B cell (primary cell): ENCODE measurements at regions not wholly inside any gene's neighbourhood (a gene's known extent, or its start where the extent isn't known, plus 50 kb on each side); places are given as distances from the start of the nearest gene placed in this dataset.

Experiments
- ATAC-seq: fragments of 200-7000 bp; cut with Tn5 transposase; one replicate; pipeline ENCODE4 v1.10.0; 2021; ENCODE audit warnings: low read depth, mild to moderate bottlenecking, moderate number of reproducible peaks, moderate library complexity
- CTCF ChIA-PET: fragments of 350-600 bp; sonication (Branson Sonifier 250); formaldehyde crosslinking; loops from one replicate; lab custom pipeline; 2021; ENCODE audit warnings: antibody characterized with exemption, inconsistent platforms; lab: Charles Lee
- POLR2A ChIA-PET: fragments of 350-600 bp; sonication (Branson Sonifier 250); formaldehyde crosslinking; loops from one replicate; lab custom pipeline; 2021; ENCODE audit warnings: antibody characterized with exemption; lab: Charles Lee
- DNase-seq: peaks from one replicate; pipeline ENCODE4 v3.0.0; 2013
- H2AFZ ChIP-seq: 2 replicates; pipeline ENCODE4 v1.6.1; 2012; ENCODE audit warnings: mild to moderate bottlenecking, low read depth, low read length; ENCODE audit not compliant: insufficient read depth, poor library complexity, severe bottlenecking
- H3K27ac ChIP-seq, 2 donors: 1 replicate in 1 of 2; 2 replicates in 1 of 2; pipeline ENCODE4 v1.5.1; 2012 to 2013; ENCODE audit warnings: low read length in 2 of 2, mild to moderate bottlenecking in 2 of 2, moderate library complexity in 1 of 2
- H3K27me3 ChIP-seq, 4 experiments: fragments of 200-600 bp in 1 of 4; sonication (generic) in 1 of 4; replicated peaks in 1 of 4; 1 replicate in 2 of 4; 2 replicates in 2 of 4; pipeline versions ENCODE4 v1.6.1 to v1.7.0; 2013 to 2016; ENCODE audit warnings: low read length in 3 of 4, mild to moderate bottlenecking in 2 of 4, mixed read lengths in 1 of 4, moderate library complexity in 1 of 4; ENCODE audit not compliant: insufficient read depth in 4 of 4, control insufficient read depth in 3 of 4; ENCODE audit errors: control extremely low read depth in 1 of 4
- H3K36me3 ChIP-seq, 2 experiments: replicated peaks in 1 of 2; 1 replicate in 1 of 2; 2 replicates in 1 of 2; pipeline versions ENCODE4 v1.6.1 to v1.7.1; 2013; ENCODE audit warnings: low read length in 1 of 2; ENCODE audit not compliant: insufficient read depth in 2 of 2, control insufficient read depth in 1 of 2; ENCODE audit errors: control extremely low read depth in 1 of 2, extremely low read depth in 1 of 2
- H3K4me1 ChIP-seq, 2 donors: fragments of 200-600 bp in 1 of 2; sonication (generic) in 1 of 2; 1 replicate in 1 of 2; 2 replicates in 1 of 2; pipeline versions ENCODE4 v1.5.1 to v1.6.1; 2013 to 2017; ENCODE audit warnings: low read length in 2 of 2; ENCODE audit not compliant: control insufficient read depth in 2 of 2, insufficient read depth in 2 of 2
- H3K4me2 ChIP-seq: replicated peaks from 2 replicates; pipeline ENCODE3; 2012; ENCODE audit warnings: mild to moderate bottlenecking, low read depth, low read length; ENCODE audit not compliant: poor library complexity, severe bottlenecking
- H3K4me3 ChIP-seq, 5 experiments: fragments of 200-600 bp in 1 of 5; sonication (generic) in 1 of 5; 1 replicate in 3 of 5; 2 replicates in 2 of 5; pipeline versions ENCODE4 v1.5.1 to v1.7.0; 2011 to 2016; ENCODE audit warnings: low read length in 4 of 5, mild to moderate bottlenecking in 4 of 5, low read depth in 2 of 5, control low read depth in 1 of 5, moderate library complexity in 1 of 5; ENCODE audit not compliant: insufficient read depth in 1 of 5; ENCODE audit errors: control extremely low read depth in 1 of 5, extremely low read depth in 1 of 5
- H3K79me2 ChIP-seq: fragments of 200-600 bp; sonication (generic); one replicate; pipeline ENCODE4 v1.6.0; 2016; ENCODE audit warnings: low read length; ENCODE audit not compliant: control insufficient read depth, insufficient read depth
- H3K9ac ChIP-seq: fragments of 200-600 bp; sonication (generic); 2 replicates; pipeline ENCODE4 v1.6.1; 2017; ENCODE audit warnings: mild to moderate bottlenecking, low read length, moderate library complexity
- H3K9me3 ChIP-seq, 3 donors: one replicate each; pipeline versions ENCODE4 v1.6.1 to v1.7.1; 2013; ENCODE audit warnings: low read length in 2 of 3; ENCODE audit not compliant: control insufficient read depth in 2 of 3, insufficient read depth in 1 of 3; ENCODE audit errors: control extremely low read depth in 1 of 3
- H4K20me1 ChIP-seq: 2 replicates; pipeline ENCODE4 v1.6.0; 2012; ENCODE audit warnings: mild to moderate bottlenecking, low read length; ENCODE audit not compliant: insufficient read depth, control insufficient read depth, poor library complexity, severe bottlenecking
- H3K27ac Mint-ChIP-seq: one replicate; pipeline ENCODE4 v1.8.0; 2021; ENCODE audit warnings: mixed read lengths
- H3K27me3 Mint-ChIP-seq: one replicate; pipeline ENCODE4 v1.8.0; 2021; ENCODE audit warnings: mixed read lengths
- H3K4me1 Mint-ChIP-seq: one replicate; pipeline ENCODE4 v1.8.0; 2021; ENCODE audit warnings: mixed read lengths
- H3K4me3 Mint-ChIP-seq: one replicate; pipeline ENCODE4 v1.8.0; 2021; ENCODE audit warnings: mixed read lengths
- H3K9me3 Mint-ChIP-seq: one replicate; pipeline ENCODE4 v1.8.0; 2022; ENCODE audit warnings: mixed read lengths; ENCODE audit not compliant: insufficient read depth
- CTCF ChIP-seq: fragments of 200-600 bp; IDR thresholded peaks from one replicate; pipeline ENCODE4 v1.8.0; 2022; ENCODE audit warnings: antibody characterized with exemption, mild to moderate bottlenecking
- EZH2 ChIP-seq: IDR thresholded peaks from 2 replicates; pipeline ENCODE4 v1.6.1; 2012; ENCODE audit warnings: borderline replicate concordance, low read depth, mild to moderate bottlenecking, moderate library complexity, low read length; ENCODE audit not compliant: insufficient read depth, poor library complexity, severe bottlenecking
- whole genome bisulfite sequencing: methylation state at CpG from one replicate; pipeline ENCODE4 v1.1.5; 2013; ENCODE audit warnings: missing lambda C conversion rate; ENCODE audit not compliant: insufficient coverage; 5-methylcytosine and 5-hydroxymethylcytosine counted together
- intact Hi-C: fragments of 100-400 bp; cut with micrococcal nuclease; formaldehyde crosslinking; loops from one replicate; pipeline ENCODE4 v1.10.0; 2022

GRCh38 chr10:44235363-44235762 is 149.5 kb downstream of the CXCL12 start:
- Histone ChIP-seq H2AFZ (no peak overlapping the region), H3K4me1 (no peaks in the 10 kb centered on the region), H4K20me1 (no peaks in the 10 kb centered on the region), H3K9me3 (peaks cover 0 to 13% (median 0%) of the 10 kb centered on the region in 3 donors), H3K27ac (no peak overlapping the region), H3K36me3 (no peaks in the 10 kb centered on the region), H3K4me2 (no peak overlapping the region), H3K9ac (no peak overlapping the region), H3K27me3 (no peaks in the 10 kb centered on the region), H3K4me3 (no peak overlapping the region), H3K79me2 (no peaks in the 10 kb centered on the region)
- peaks cover 4% of the 10 kb centered on the region for H3K9me3 Mint-ChIP-seq
- no peak for TF ChIP-seq CTCF
- TF ChIP-seq EZH2: no peak
- H3K27me3 Mint-ChIP-seq: no peaks in the 10 kb centered on the region
- POLR2A ChIA-PET: no interaction called here
- CTCF ChIA-PET: no interaction called here
- WGBS: 79% methylated on average over 5 of the region's 5 CpGs
- intact Hi-C loops: no loop called here
- no peak overlapping the region for H3K27ac Mint-ChIP-seq
- H3K4me3 Mint-ChIP-seq: no peak overlapping the region
- H3K4me1 Mint-ChIP-seq: no peaks in the 10 kb centered on the region
- DNase-seq: no peak
- ATAC-seq: no peak

GRCh38 chr10:44234483-44234875 is 150.4 kb downstream of the CXCL12 start:
- Histone ChIP-seq H3K4me3 (no peak overlapping the region), H3K79me2 (no peaks in the 10 kb centered on the region), H3K4me2 (no peak overlapping the region), H3K9ac (no peak overlapping the region), H3K27ac (no peak overlapping the region), H2AFZ (no peak overlapping the region), H4K20me1 (no peaks in the 10 kb centered on the region), H3K27me3 (no peaks in the 10 kb centered on the region), H3K9me3 (peaks cover 0 to 13% (median 0%) of the 10 kb centered on the region in 3 donors), H3K4me1 (no peaks in the 10 kb centered on the region), H3K36me3 (no peaks in the 10 kb centered on the region)
- POLR2A ChIA-PET: no interaction called here
- Mint-ChIP-seq H3K4me1 (no peaks in the 10 kb centered on the region), H3K4me3 (no peak overlapping the region), H3K27ac (no peak overlapping the region), H3K27me3 (no peaks in the 10 kb centered on the region), H3K9me3 (peaks cover 4% of the 10 kb centered on the region)
- no peak for TF ChIP-seq CTCF
- WGBS: 87% methylated on average over 3 of the region's 3 CpGs
- intact Hi-C loops: no loop called here
- no peak for DNase-seq
- ATAC-seq: no peak
- CTCF ChIA-PET: no interaction called here
